ENCODE measurements at regions not wholly inside any gene's neighbourhood (a gene's known extent, or its start where the extent isn't known, plus 50 kb on each side); places are given as distances from the start of the nearest gene placed in this dataset.

GRCh38 chr2:21326152-21326551, 202.4 kb downstream of the TDRD15 start:
- in situ Hi-C loops (cut with MboI; ENCODE audit: low sequenced_read_pairs): no loop called here

GRCh38 chr2:21328177-21328576, 204.4 kb downstream of the TDRD15 start:
- in situ Hi-C loops (cut with MboI; ENCODE audit: low sequenced_read_pairs): no loop called here

- in situ Hi-C loops (cut with MboI; ENCODE audit: low sequenced_read_pairs): no loop called here
Measured at GRCh38 chr2:21330786-21331391, 207.1 kb downstream of the TDRD15 start.

GRCh38 chr2:21331625-21332370, 208.0 kb downstream of the TDRD15 start:
- in situ Hi-C loops (cut with MboI; ENCODE audit: low sequenced_read_pairs): no loop called here

GRCh38 chr2:21332993-21333625, 209.3 kb downstream of the TDRD15 start:
- in situ Hi-C loops (cut with MboI; ENCODE audit: low sequenced_read_pairs): no loop called here

- in situ Hi-C loops (cut with MboI; ENCODE audit: low sequenced_read_pairs): no loop called here
Measured at GRCh38 chr2:21333684-21334083, 209.9 kb downstream of the TDRD15 start.

GRCh38 chr2:21346984-21347383, 223.2 kb downstream of the TDRD15 start:
- in situ Hi-C loops (cut with MboI; ENCODE audit: low sequenced_read_pairs): no loop called here

- in situ Hi-C loops (cut with MboI; ENCODE audit: low sequenced_read_pairs): no loop called here
Measured at GRCh38 chr2:21353879-21354679, 230.3 kb downstream of the TDRD15 start.

- in situ Hi-C loops (cut with MboI; ENCODE audit: low sequenced_read_pairs): no loop called here
Measured at GRCh38 chr2:21356086-21356856, 232.5 kb downstream of the TDRD15 start.

- in situ Hi-C loops (cut with MboI; ENCODE audit: low sequenced_read_pairs): no loop called here
Measured at GRCh38 chr2:21356857-21357255, 233.1 kb downstream of the TDRD15 start.

GRCh38 chr2:21358976-21359375, 235.2 kb downstream of the TDRD15 start:
- in situ Hi-C loops (cut with MboI; ENCODE audit: low sequenced_read_pairs): no loop called here

GRCh38 chr2:21361384-21361783, 237.6 kb downstream of the TDRD15 start:
- in situ Hi-C loops (cut with MboI; ENCODE audit: low sequenced_read_pairs): no loop called here

- in situ Hi-C loops (cut with MboI; ENCODE audit: low sequenced_read_pairs): no loop called here
Measured at GRCh38 chr2:21361957-21362486, 238.3 kb downstream of the TDRD15 start.

- in situ Hi-C loops (cut with MboI; ENCODE audit: low sequenced_read_pairs): no loop called here
Measured at GRCh38 chr2:21363364-21363763, 239.6 kb downstream of the TDRD15 start.

GRCh38 chr2:21367421-21367820, 243.7 kb downstream of the TDRD15 start:
- in situ Hi-C loops (cut with MboI; ENCODE audit: low sequenced_read_pairs): no loop called here

GRCh38 chr2:21369787-21370186, 246.0 kb downstream of the TDRD15 start:
- in situ Hi-C loops (cut with MboI; ENCODE audit: low sequenced_read_pairs): no loop called here

GRCh38 chr2:21371499-21372003, 247.8 kb downstream of the TDRD15 start:
- in situ Hi-C loops (cut with MboI; ENCODE audit: low sequenced_read_pairs): no loop called here

- in situ Hi-C loops (cut with MboI; ENCODE audit: low sequenced_read_pairs): no loop called here
Measured at GRCh38 chr2:21372654-21373053, 248.9 kb downstream of the TDRD15 start.

- in situ Hi-C loops (cut with MboI; ENCODE audit: low sequenced_read_pairs): no loop called here
Measured at GRCh38 chr2:21376864-21377263, 253.1 kb downstream of the TDRD15 start.

GRCh38 chr2:21379140-21379539, 255.4 kb downstream of the TDRD15 start:
- in situ Hi-C loops (cut with MboI; ENCODE audit: low sequenced_read_pairs): no loop called here

All from HL-60/S4 treated with phorbol 12-myristate 13-acetate at 8.2 ng/mL for 4 days and 3 days (cell line).